ENCODE measurements at regions not wholly inside any gene's neighbourhood (a gene's known extent, or its start where the extent isn't known, plus 50 kb on each side); places are given as distances from the start of the nearest gene placed in this dataset.

DNA sequence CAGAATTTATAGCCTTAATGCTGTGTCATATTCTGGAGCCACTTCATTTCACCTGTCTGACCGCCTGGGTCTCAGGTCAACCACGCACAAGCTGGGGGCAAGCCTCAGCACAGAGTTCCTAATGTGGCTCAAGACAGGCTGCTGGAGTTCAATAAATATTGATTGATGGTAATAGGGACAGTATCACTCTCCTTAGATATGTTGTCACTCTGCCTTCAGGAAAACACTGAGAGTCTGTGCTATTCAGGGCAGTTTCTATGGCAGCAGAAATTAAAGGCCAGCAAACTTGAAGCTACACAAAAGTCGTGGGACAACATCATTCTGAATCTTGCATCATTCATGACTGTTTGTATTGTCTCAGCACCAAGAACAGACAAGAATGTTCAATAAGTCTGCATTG lies 696.1 kb downstream of the METTL4 start:
- TF ChIP-seq, protein P1, sequence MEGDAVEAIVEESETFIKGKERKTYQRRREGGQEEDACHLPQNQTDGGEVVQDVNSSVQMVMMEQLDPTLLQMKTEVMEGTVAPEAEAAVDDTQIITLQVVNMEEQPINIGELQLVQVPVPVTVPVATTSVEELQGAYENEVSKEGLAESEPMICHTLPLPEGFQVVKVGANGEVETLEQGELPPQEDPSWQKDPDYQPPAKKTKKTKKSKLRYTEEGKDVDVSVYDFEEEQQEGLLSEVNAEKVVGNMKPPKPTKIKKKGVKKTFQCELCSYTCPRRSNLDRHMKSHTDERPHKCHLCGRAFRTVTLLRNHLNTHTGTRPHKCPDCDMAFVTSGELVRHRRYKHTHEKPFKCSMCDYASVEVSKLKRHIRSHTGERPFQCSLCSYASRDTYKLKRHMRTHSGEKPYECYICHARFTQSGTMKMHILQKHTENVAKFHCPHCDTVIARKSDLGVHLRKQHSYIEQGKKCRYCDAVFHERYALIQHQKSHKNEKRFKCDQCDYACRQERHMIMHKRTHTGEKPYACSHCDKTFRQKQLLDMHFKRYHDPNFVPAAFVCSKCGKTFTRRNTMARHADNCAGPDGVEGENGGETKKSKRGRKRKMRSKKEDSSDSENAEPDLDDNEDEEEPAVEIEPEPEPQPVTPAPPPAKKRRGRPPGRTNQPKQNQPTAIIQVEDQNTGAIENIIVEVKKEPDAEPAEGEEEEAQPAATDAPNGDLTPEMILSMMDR (IDR thresholded peaks at IDR 0.05; ENCODE audit: low read depth, low read length, missing input control), result no peak
- TF ChIP-seq JUND (IDR thresholded peaks at IDR 0.05) (no peak), TAF1 (conservative IDR thresholded peaks at IDR 0.05) (no peak), ZBTB33 (IDR thresholded peaks at IDR 0.05) (no peak), YY1 (IDR thresholded peaks at IDR 0.05) (no peak), NR2F2 (IDR thresholded peaks at IDR 0.05) (no peak)
- TF ChIP-seq, protein P2, sequence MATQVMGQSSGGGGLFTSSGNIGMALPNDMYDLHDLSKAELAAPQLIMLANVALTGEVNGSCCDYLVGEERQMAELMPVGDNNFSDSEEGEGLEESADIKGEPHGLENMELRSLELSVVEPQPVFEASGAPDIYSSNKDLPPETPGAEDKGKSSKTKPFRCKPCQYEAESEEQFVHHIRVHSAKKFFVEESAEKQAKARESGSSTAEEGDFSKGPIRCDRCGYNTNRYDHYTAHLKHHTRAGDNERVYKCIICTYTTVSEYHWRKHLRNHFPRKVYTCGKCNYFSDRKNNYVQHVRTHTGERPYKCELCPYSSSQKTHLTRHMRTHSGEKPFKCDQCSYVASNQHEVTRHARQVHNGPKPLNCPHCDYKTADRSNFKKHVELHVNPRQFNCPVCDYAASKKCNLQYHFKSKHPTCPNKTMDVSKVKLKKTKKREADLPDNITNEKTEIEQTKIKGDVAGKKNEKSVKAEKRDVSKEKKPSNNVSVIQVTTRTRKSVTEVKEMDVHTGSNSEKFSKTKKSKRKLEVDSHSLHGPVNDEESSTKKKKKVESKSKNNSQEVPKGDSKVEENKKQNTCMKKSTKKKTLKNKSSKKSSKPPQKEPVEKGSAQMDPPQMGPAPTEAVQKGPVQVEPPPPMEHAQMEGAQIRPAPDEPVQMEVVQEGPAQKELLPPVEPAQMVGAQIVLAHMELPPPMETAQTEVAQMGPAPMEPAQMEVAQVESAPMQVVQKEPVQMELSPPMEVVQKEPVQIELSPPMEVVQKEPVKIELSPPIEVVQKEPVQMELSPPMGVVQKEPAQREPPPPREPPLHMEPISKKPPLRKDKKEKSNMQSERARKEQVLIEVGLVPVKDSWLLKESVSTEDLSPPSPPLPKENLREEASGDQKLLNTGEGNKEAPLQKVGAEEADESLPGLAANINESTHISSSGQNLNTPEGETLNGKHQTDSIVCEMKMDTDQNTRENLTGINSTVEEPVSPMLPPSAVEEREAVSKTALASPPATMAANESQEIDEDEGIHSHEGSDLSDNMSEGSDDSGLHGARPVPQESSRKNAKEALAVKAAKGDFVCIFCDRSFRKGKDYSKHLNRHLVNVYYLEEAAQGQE (IDR thresholded peaks at IDR 0.05), result no peak
